OCI-LY7 (cell line): ENCODE measurements at regions not wholly inside any gene's neighbourhood (a gene's known extent, or its start where the extent isn't known, plus 50 kb on each side); places are given as distances from the start of the nearest gene placed in this dataset.
"Not testable (repeated sequence)": the region's sequence is repeated elsewhere in the genome, so short reads cannot be mapped to it uniquely, and the experiment has no call there.

ENCODE experiments used
- BruUV-seq: library from RNA; stranded (reverse); fragments of 400-500 nt; replicated peaks from 2 replicates; lab custom pipeline; 2021; lab: Mats Ljungman, UMichigan
- CTCF ChIA-PET: fragments of 300-600 bp; sonication (Branson Sonifier 250); formaldehyde crosslinking; loops from one replicate; lab custom pipeline; 2022; ENCODE audit warnings: antibody characterized with exemption; ENCODE audit not compliant: unreplicated experiment; lab: Charles Lee
- POLR2A ChIA-PET: fragments of 300-600 bp; sonication (Branson Sonifier 250); formaldehyde crosslinking; loops from one replicate; lab custom pipeline; 2022; ENCODE audit warnings: antibody characterized with exemption; lab: Charles Lee
- DNase-seq: peaks from one replicate; pipeline ENCODE4 v3.0.0-alpha.2; 2015; ENCODE audit warnings: low spot score
- H2AFZ ChIP-seq: fragments of 200-600 bp; sonication (generic), shearing (Covaris generic); 2 replicates; pipeline ENCODE4 v1.6.1; 2014; ENCODE audit warnings: mild to moderate bottlenecking, antibody characterized with exemption, low read length, moderate library complexity
- H3K27ac ChIP-seq: fragments of 200-600 bp; sonication (generic); 2 replicates; pipeline ENCODE4 v1.5.1; 2014; ENCODE audit warnings: mixed run types, low read depth, mild to moderate bottlenecking, moderate library complexity, low read length, inconsistent platforms; ENCODE audit not compliant: poor library complexity, severe bottlenecking
- H3K36me3 ChIP-seq: fragments of 200-600 bp; sonication (generic); 2 replicates; pipeline ENCODE4 v1.6.1; 2014; ENCODE audit warnings: mild to moderate bottlenecking, antibody characterized with exemption, low read length, moderate library complexity, mixed read lengths; ENCODE audit not compliant: insufficient read depth
- H3K4me1 ChIP-seq: fragments of 200-600 bp; sonication (generic); 2 replicates; pipeline ENCODE4 v1.5.1; 2014; ENCODE audit warnings: mild to moderate bottlenecking, low read length; ENCODE audit not compliant: insufficient read depth, poor library complexity, severe bottlenecking
- H3K4me2 ChIP-seq: fragments of 200-600 bp; sonication (generic); 2 replicates; pipeline ENCODE4 v1.6.1; 2014; ENCODE audit warnings: mild to moderate bottlenecking, low read length
- H3K4me3 ChIP-seq: fragments of 200-600 bp; sonication (generic); 2 replicates; pipeline ENCODE4 v1.5.1; 2014; ENCODE audit warnings: mild to moderate bottlenecking, low read depth, low read length; ENCODE audit not compliant: poor library complexity, severe bottlenecking
- H3K79me2 ChIP-seq: fragments of 200-600 bp; sonication (generic); 2 replicates; pipeline ENCODE4 v1.6.1; 2016; ENCODE audit warnings: low read depth, mild to moderate bottlenecking, low read length, moderate library complexity, mixed read lengths; ENCODE audit not compliant: insufficient read depth
- H3K9me2 ChIP-seq: fragments of 200-600 bp; sonication (generic); 2 replicates; pipeline ENCODE4 v1.6.1; 2016; ENCODE audit warnings: mild to moderate bottlenecking, low read length, mixed read lengths; ENCODE audit not compliant: insufficient read depth
- H3K9me3 ChIP-seq: fragments of 200-600 bp; sonication (generic); 2 replicates; pipeline ENCODE4 v1.6.1; 2014; ENCODE audit warnings: mild to moderate bottlenecking, mixed run types, low read length, mixed read lengths
- H4K20me1 ChIP-seq: fragments of 200-600 bp; sonication (generic); 2 replicates; pipeline ENCODE4 v1.6.1; 2014; ENCODE audit warnings: mild to moderate bottlenecking, antibody characterized with exemption, low read length, moderate library complexity, mixed read lengths; ENCODE audit not compliant: insufficient read depth
- CTCF ChIP-seq: fragments of 200-600 bp; sonication (generic); conservative IDR thresholded peaks from 2 replicates; pipeline ENCODE4 v1.5.1; 2014; ENCODE audit warnings: mild to moderate bottlenecking, antibody characterized with exemption, low read length, moderate library complexity, mixed read lengths
- EZH2phosphoT487 ChIP-seq: fragments of 200-600 bp; sonication (generic); IDR thresholded peaks from 2 replicates; pipeline ENCODE4 v1.6.1; 2018; ENCODE audit warnings: low read depth, borderline replicate concordance, mild to moderate bottlenecking, mixed run types, antibody characterized with exemption, low read length, moderate library complexity, mixed read lengths
- intact Hi-C: fragments of 100-400 bp; cut with micrococcal nuclease; formaldehyde crosslinking; loops from one replicate; pipeline ENCODE4 v1.10.0; 2022; ENCODE audit not compliant: unreplicated experiment

GRCh38 chr22:49683032-49683431, 144.6 kb downstream of the BRD1 start:
- no peak for TF ChIP-seq EZH2phosphoT487
- no peak for TF ChIP-seq CTCF
- Histone ChIP-seq H2AFZ (no peak overlapping the region), H4K20me1 (no peaks in the 10 kb centered on the region), H3K36me3 (no peaks in the 10 kb centered on the region), H3K4me1 (no peaks in the 10 kb centered on the region), H3K9me3 (no peaks in the 10 kb centered on the region), H3K79me2 (no peaks in the 10 kb centered on the region), H3K9me2 (no peaks in the 10 kb centered on the region), H3K27ac (no peak overlapping the region), H3K4me2 (no peak overlapping the region), H3K4me3 (no peak overlapping the region)
- intact Hi-C loops = no loop called here
- no peak for DNase-seq
- ChIA-PET CTCF (no interaction called here), POLR2A (no interaction called here)
- BruUV-seq = no TSS peak

GRCh38 chr22:49680819-49681218, 146.9 kb downstream of the BRD1 start:
- DNase-seq, H4K20me1 ChIP-seq, BruUV-seq, H3K9me3 ChIP-seq, H3K9me2 ChIP-seq, H3K4me3 ChIP-seq, H3K79me2 ChIP-seq, POLR2A ChIA-PET, H3K27ac ChIP-seq, intact Hi-C loops, H3K4me1 ChIP-seq, H2AFZ ChIP-seq, H3K36me3 ChIP-seq, CTCF ChIA-PET, H3K4me2 ChIP-seq: not testable (repeated sequence)

- CTCF ChIA-PET = no interaction called here
- POLR2A ChIA-PET = interaction anchor here (1.1 kb wide), 1 partner anchor 19 kb away, joined by 3 read pairs; no protein-coding TSS in a partner anchor
- no peak overlapping the region for H3K4me3 ChIP-seq
- intact Hi-C loops = no loop called here
- no peaks in the 10 kb centered on the region for H4K20me1 ChIP-seq
- no peaks in the 10 kb centered on the region for H3K36me3 ChIP-seq
- no peak overlapping the region for H3K4me2 ChIP-seq
- TF ChIP-seq EZH2phosphoT487 (no peak), CTCF (no peak)
- no peaks in the 10 kb centered on the region for H3K4me1 ChIP-seq
- no peaks in the 10 kb centered on the region for H3K9me3 ChIP-seq
- DNase-seq = no peak
- no peaks in the 10 kb centered on the region for H3K9me2 ChIP-seq
- H3K79me2 ChIP-seq = no peaks in the 10 kb centered on the region
- no peak overlapping the region for H2AFZ ChIP-seq
- BruUV-seq = no TSS peak
- H3K27ac ChIP-seq = no peak overlapping the region
These were observed 148.9 kb downstream of the BRD1 start for GRCh38 chr22:49678842-49679170.
